HG03039 (cell line): ENCODE measurements at regions not wholly inside any gene's neighbourhood (a gene's known extent, or its start where the extent isn't known, plus 50 kb on each side); places are given as distances from the start of the nearest gene placed in this dataset.

Source experiments
- ATAC-seq: cut with Tn5 transposase; IDR thresholded peaks from one replicate; pipeline ENCODE4 v1.9.1; 2021; ENCODE audit warnings: mild to moderate bottlenecking, moderate library complexity; ENCODE audit not compliant: unreplicated experiment

DNA sequence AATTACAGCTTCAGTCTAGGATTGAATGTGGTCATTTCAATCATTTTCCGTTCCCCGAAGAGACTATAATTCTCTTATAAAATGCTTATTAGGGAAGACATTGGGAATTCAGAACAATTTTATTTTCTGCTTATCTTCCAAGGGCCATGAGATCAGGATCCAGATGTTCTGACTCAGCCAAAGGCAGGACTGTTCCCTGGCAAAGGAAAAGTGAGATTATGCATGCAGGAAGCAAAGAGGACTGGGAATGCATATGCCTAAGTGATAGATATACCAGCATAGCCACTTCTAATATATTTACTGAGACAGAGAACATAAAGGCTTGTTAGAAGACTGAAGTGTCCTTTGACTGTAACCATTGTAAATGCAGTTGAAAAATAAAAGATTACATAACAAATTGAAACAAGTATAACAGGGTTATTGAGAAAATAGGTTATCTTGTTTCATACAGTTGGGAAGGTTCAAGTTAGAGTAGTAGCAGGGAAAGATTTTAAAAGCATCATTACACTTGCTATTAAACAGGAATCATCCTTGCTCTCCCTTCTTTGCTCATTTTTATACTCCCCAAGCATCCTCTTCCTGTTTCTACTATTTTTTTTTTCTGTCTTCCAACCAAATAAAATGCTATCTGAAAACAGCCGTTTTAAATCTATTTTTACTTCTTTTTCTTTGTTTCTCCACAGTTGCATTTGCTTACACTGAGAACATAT, 439.6 kb upstream of the ADAMTS5 start:
- ATAC-seq, result no peak

DNA sequence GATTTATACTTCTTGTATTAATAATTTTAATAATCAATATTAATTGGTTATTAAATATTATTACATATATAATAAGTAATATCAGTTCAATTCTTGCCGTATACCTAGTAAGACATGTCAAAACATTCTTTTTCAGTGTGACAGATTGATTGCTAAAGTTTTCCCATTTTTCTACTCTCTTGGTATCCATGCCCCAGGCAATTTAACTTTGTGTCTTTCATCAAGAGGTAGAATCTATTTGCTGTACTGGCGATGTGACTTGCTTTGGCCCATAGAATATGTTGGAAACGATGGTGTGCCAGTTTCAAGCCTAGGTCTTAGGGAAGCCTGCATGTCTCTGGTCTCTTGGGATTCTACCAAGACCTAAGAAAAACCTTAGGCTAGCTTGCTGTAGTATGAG, 436.1 kb upstream of the ADAMTS5 start:
- no peak for ATAC-seq

GRCh38 chr21:27400045-27400444, 433.2 kb upstream of the ADAMTS5 start:
- ATAC-seq, result no peak

GRCh38 chr21:27397578-27397977, 430.7 kb upstream of the ADAMTS5 start:
- no peak for ATAC-seq

- ATAC-seq, result no peak
Observed at GRCh38 chr21:27393726-27394125, 426.8 kb upstream of the ADAMTS5 start.

- no peak for ATAC-seq
Observed at GRCh38 chr21:27391990-27392389, 425.1 kb upstream of the ADAMTS5 start.

GRCh38 chr21:27390384-27390783, 423.5 kb upstream of the ADAMTS5 start:
- no peak for ATAC-seq

DNA sequence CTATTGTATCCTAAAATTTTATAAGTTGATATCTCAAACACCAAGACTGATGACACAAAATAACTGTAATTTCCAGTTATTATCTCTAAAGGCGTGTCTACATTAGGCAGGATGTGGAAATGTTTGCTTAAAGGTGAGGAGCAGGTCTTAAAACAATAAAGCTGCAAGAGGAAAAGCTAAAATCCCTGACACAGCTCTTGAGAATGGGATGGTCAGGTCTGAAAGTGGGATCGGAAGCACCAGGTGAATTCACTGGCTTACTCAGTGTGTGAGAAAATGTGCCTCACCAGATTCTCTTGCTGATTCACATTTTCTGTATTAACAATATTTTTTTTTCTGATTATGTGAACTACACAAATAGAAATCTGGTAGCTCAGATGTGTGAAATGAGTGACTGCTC, 421.9 kb upstream of the ADAMTS5 start:
- ATAC-seq, result no peak

DNA sequence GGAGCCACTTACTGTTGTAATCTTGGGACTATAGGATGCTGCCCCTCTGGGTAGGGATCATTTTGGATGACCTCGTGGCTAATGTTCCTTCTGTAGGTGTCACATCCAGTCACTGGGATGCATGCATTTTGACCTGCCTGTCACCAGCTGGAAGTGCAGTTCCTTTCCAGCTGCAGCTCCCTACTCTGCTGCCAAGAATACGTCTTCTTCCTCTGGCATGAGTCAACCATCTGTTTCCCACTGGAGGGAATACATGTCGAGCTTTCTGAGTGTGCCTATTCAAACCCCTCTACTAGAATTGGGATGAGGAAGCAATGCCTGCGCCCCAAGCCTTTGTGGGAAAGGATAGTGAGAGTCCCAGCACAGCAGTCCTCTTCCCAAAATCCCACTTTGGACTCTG, 415.5 kb upstream of the ADAMTS5 start:
- ATAC-seq, result no peak

DNA sequence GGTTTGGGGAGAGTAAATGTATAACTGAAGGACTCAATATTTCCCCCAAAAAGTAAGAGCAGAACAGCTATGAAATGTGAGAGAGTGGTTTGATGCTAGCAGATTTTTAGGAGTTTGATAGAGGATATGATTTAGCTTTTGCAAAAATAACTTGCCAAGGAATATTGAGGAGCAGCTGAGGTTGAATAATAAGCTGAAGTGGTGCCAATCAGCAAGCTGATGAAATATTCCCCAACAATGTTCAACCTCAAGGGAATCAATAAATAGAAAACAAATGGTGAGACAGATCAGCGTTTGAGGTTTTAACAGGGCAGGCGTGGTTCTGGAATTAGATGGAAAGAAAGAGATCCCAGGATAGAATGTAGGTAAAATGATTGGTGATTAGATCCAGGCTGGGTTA, 413.4 kb upstream of the ADAMTS5 start:
- ATAC-seq, result no peak

- ATAC-seq, result no peak
Observed at GRCh38 chr21:27379354-27379753, 412.5 kb upstream of the ADAMTS5 start.

- ATAC-seq, result no peak
Observed at GRCh38 chr21:27372381-27372780, 405.5 kb upstream of the ADAMTS5 start.

DNA sequence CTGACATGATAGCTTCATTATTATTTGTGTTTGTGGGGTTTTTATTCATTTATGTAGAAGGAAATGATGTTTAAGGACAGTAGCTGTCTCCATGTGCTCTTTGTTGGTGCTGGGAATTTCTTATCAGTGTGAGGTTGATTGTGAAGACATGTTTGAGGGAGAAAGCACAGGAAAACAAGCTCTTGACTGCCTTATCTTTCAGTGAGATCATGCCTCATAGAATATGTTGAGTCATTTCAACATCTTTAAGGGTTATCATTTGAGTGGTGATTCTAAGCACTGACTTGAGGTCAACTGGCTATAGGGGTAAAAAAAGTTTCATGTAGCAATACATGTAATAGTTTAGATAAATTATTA, 405.1 kb upstream of the ADAMTS5 start:
- ATAC-seq, result no peak

GRCh38 chr21:27371115-27371974, 404.5 kb upstream of the ADAMTS5 start:
- no peak for ATAC-seq

DNA sequence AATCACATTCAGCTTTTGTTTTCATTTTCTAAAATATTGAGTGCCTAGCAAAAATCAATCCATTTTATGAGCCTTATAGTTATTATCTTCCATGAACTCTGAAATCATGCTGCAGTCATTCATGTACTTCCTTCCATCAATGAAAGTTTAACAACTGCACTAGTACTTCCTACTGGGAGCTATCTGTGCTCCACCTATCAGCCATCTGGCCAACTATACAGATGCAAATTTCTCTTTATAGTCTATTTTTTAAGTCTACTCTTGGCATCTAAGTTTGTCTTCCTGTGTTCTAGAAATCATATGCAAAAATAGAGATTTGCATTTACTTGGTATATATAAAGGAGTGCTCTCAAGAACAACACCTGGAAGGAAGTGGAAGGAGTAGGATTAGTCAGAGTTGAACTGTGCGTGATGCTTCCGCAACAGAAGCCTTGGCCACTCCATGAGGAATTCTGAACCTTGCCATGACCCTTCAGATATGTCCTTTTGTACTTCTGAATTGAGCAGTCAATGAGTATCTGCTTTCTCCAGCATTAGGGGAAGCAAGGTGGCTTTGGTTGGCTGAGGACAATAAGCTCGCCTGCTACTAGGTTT, 403.2 kb upstream of the ADAMTS5 start:
- no peak for ATAC-seq

- ATAC-seq, result no peak
Observed at GRCh38 chr21:27369234-27369633, 402.3 kb upstream of the ADAMTS5 start.

DNA sequence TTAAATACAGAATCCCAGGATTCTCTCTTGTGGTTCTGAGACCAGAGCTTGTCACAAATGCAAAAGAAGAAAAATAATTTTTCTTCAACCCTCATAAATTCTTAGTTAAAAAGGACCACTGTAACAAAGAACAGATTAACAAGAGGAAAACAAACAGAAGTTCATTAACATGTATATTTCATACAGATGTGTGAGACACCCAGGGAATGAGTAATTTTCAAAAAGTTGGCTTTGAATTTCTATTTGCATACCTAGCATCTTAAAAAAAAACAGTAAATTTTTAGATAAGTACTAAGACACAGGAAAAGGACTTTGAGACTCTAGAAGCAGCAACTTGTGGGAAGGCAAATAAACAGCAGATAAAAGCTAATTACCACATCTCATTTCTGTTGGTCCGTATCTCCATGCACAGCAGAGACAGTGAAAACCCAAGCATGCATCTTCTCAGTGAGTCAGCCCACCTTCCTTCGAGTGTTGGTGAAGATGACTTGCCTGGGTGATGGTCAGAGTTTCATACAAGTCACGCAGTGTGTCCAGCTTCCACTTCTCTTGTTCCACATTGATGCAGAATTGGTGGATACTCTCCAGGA, 399.9 kb upstream of the ADAMTS5 start:
- ATAC-seq, result no peak

DNA sequence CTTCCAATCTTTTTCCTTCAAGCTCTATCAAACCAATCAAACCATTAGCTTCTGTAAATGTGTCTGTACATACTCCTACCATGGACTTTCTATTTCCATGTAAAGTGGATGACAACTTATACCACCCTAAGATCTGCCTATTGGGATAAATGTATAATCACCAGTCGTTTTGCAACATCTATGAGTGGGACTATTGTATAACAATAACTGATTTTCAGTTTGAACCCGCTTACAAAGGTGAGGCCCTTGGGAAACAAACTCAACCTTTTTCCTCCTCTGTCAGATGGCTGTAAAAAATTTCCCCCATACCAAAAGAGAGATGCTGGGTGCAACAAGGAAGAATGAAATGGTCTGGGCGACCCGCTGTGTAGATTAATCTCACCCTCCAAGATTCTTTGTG, 399.1 kb upstream of the ADAMTS5 start:
- no peak for ATAC-seq

DNA sequence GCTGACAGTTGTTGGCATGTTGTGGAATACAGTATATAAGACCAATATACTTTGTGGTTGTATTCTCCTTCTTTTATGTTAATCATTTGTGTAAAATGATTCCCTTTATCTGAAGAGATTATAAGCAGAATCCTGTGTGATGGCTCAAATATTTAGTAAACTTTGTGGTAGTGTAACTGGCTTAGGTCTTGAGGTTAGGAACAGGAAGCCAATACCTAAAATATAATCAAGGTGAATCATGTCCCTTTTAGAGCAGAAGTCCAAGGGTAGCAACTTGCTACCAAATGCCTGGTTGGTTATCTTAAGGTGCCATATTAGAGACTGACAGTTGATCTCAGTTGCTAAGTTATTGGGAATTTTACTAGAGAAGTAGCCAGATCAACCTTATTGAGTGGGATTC, 398.5 kb upstream of the ADAMTS5 start:
- ATAC-seq, result no peak

DNA sequence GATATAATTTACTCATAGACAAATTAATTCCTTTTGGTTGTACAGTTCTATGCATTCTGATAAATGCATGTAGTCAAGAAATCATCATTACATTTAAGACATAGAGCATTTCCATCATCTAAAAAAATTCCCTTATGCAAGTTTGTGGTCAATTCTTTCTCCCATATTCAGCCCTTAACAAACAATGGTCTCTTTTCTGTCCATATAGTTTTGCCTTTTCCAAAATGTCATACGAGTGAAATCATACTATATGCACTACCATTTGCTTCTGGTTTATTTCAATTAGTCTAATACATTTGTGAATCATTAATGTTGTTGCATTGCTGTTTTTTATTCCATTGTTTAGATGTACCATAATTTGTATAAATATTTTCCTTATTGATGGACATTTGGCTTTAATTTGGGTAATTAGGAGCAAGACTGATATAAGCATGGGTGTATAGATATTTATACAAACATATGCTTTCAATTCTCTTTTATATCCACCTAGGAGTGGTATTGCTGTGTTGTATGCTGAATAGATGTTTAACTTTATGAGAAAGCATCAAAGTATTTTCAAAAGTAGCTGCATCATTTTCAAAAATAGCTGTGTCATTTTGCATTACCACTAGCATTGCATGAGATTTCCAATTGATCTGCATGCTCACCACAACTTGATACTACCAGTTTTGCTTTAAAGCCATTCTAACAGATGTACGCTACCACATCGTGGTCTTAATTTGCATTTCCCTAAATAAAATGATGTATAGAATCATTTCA, 397.0 kb upstream of the ADAMTS5 start:
- ATAC-seq, result no peak

DNA sequence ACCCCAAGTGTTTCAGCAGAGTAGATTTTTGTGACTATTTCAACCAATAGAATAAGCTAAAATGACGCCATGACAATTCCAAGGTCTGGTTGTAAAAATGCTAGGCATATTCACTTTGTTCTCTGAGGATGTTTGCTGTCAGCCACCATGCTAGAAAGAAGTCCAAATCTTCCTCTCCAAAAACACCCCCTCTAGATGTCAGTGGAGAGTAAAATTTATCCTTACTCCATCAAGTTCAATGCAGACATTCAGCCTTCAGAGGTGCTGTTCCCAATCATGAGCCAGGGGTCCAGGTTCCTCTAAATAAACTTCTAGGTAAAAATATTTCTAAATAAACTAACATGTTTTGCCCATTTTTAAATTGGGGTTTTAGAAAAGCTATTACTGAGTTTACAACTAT, 395.4 kb upstream of the ADAMTS5 start:
- ATAC-seq, result no peak
